Ectodermal cell (in vitro differentiated cells): ENCODE measurements at regions not wholly inside any gene's neighbourhood (a gene's known extent, or its start where the extent isn't known, plus 50 kb on each side); places are given as distances from the start of the nearest gene placed in this dataset.
"Not testable (repeated sequence)": the region's sequence is repeated elsewhere in the genome, so short reads cannot be mapped to it uniquely, and the experiment has no call there.

Source experiments
- H3K27ac ChIP-seq: 2 replicates; pipeline ENCODE4 v1.7.0; 2013; ENCODE audit warnings: mild to moderate bottlenecking, low read depth, low read length; ENCODE audit not compliant: insufficient read depth, poor library complexity, severe bottlenecking
- H3K27me3 ChIP-seq: 2 replicates; pipeline ENCODE4 v1.7.0; 2013; ENCODE audit warnings: mild to moderate bottlenecking, low read length; ENCODE audit not compliant: insufficient read depth, control insufficient read depth, poor library complexity, severe bottlenecking
- H3K36me3 ChIP-seq: one replicate; pipeline ENCODE4 v1.7.0; 2013; ENCODE audit warnings: low read length; ENCODE audit not compliant: control insufficient read depth, insufficient read depth
- H3K4me1 ChIP-seq: one replicate; pipeline ENCODE4 v1.7.0; 2013; ENCODE audit warnings: low read length; ENCODE audit not compliant: control insufficient read depth, insufficient read depth
- H3K4me3 ChIP-seq: 2 replicates; pipeline ENCODE4 v1.7.0; 2013; ENCODE audit warnings: low read depth, low read length, control low read depth; ENCODE audit not compliant: insufficient read depth
- H3K9me3 ChIP-seq: 2 replicates; pipeline ENCODE4 v1.7.0; 2013; ENCODE audit warnings: mild to moderate bottlenecking, low read length, moderate library complexity; ENCODE audit not compliant: control insufficient read depth
- WGBS, 2 experiments: methylation state at CpG; one replicate each; pipeline ENCODE4 v1.1.7; 2013; ENCODE audit warnings: missing lambda C conversion rate in 2 of 2; 5-methylcytosine and 5-hydroxymethylcytosine counted together

DNA sequence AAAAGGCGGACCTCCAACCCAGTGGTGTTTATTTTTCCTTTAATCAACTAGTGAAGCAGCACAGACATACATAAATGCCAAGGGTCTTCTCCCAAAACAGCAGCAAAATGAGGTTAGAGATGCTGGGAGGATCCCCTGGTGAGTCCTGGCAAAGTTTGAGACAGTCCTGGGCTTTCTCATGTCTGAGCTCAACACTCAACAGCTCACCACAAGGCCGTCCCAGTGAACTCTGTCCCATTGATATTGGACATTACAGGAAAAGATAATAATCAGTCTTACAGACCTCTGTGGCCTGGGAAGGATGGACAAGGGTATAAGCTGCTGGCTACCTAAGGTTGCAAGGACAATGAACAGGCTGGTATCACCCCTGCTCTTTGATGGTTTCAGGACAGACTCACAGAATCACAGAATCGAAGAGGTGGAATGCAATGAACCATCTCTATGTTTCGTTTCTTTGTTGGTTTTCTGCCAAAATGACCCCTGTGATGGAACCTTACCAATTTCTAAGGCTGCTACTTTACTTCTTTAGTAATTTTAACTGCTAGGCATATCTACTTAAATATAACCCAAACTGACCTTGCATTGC lies 551.8 kb downstream of the RAB28 start:
- WGBS, 2 experiments = 78 to 84% methylated on average over 4 of the region's 4 CpGs
- no peaks in the 10 kb centered on the region for H3K36me3 ChIP-seq

GRCh38 chr4:12929784-12930183 lies 554.4 kb downstream of the RAB28 start:
- no peaks in the 10 kb centered on the region for H3K36me3 ChIP-seq
- no peak overlapping the region for H3K4me3 ChIP-seq
- no peaks in the 10 kb centered on the region for H3K9me3 ChIP-seq
- no peaks in the 10 kb centered on the region for H3K27me3 ChIP-seq
- 90 to 92% methylated on average over 1 of the region's 1 CpG for WGBS, 2 experiments
- H3K27ac ChIP-seq = no peak overlapping the region
- no peaks in the 10 kb centered on the region for H3K4me1 ChIP-seq

More for the DNA sequence above, 551.8 kb downstream of the RAB28 start:
- Histone ChIP-seq H3K9me3 (no peaks in the 10 kb centered on the region), H3K4me1 (no peaks in the 10 kb centered on the region), H3K4me3 (no peak overlapping the region), H3K27ac (no peak overlapping the region), H3K27me3 (no peaks in the 10 kb centered on the region)

DNA sequence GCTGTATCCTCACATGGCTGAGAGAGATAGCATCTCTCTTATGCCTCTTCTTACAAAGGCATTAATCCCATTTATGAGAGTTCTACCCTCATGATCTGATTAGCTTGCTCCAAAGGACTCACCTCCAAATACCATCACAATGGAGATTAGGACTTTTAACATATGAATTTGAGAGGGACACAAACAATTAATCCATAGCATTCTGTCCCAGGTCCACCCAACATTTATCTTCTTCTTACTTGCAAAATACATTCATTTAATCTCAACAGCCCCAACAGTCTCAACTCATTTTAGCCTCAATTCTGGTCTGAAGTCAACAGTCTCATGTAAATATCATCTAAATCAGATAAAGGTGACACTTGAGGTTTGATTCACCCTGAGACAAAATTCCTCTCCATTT lies 555.4 kb downstream of the RAB28 start:
- H3K4me1 ChIP-seq = no peaks in the 10 kb centered on the region
- H3K27me3 ChIP-seq = no peaks in the 10 kb centered on the region
- H3K4me3 ChIP-seq = no peak overlapping the region
- no peaks in the 10 kb centered on the region for H3K9me3 ChIP-seq
- H3K27ac ChIP-seq = no peak overlapping the region
- H3K36me3 ChIP-seq = no peaks in the 10 kb centered on the region

DNA sequence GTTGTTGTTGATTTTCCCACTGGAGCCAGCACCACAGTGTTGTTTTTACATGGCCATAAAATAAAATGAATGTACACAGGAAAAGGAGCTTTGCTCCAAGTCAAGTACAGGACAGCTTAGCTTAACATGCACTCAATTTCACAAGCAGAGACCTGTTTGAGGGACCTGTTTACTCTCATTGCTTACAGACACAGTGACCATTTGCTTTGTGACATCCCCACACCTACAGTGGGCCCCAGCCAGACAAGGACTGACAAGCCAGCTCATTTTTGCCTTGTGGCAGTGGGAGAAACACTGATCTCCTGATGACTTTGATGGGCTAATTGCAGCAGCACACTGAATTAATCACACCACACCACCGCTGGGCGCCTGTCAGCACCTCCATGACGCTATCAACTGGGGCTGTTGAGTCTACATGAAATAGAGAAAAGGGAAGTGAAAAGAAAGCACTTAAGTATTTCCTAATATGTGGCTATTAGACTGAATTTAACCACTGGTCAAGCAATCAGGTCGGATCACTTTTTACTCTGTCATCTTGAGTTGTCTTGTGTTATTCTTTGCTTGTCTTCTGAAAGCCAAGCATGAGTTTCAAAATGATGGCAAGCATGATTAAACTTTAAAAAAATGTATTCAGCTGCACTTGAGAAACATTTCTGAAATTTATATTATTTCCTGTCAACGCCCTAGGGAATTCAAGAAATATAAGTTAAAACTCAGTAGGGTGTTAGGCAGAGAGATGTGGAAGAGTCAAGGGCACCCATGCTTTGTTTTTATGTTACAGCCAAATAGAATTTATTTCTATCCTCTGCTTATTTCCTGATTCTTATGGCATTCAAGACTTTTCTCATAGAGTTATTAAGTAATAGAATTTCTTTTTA lies 557.7 kb downstream of the RAB28 start:
- no peak overlapping the region for H3K4me3 ChIP-seq
- no peak overlapping the region for H3K27ac ChIP-seq
- H3K36me3 ChIP-seq = no peaks in the 10 kb centered on the region
- H3K27me3 ChIP-seq = no peaks in the 10 kb centered on the region
- H3K9me3 ChIP-seq = no peaks in the 10 kb centered on the region
- no peaks in the 10 kb centered on the region for H3K4me1 ChIP-seq
- 84 to 91% methylated on average over 3 to 5 of the region's 5 CpGs for WGBS, 2 experiments

GRCh38 chr4:12924728-12925320 lies 559.3 kb downstream of the RAB28 start:
- no peaks in the 10 kb centered on the region for H3K27me3 ChIP-seq
- 90 to 95% methylated on average over 2 of the region's 2 CpGs for WGBS, 2 experiments
- no peak overlapping the region for H3K27ac ChIP-seq
- no peaks in the 10 kb centered on the region for H3K9me3 ChIP-seq
- no peak overlapping the region for H3K4me3 ChIP-seq
- H3K36me3 ChIP-seq = no peaks in the 10 kb centered on the region
- no peaks in the 10 kb centered on the region for H3K4me1 ChIP-seq

DNA sequence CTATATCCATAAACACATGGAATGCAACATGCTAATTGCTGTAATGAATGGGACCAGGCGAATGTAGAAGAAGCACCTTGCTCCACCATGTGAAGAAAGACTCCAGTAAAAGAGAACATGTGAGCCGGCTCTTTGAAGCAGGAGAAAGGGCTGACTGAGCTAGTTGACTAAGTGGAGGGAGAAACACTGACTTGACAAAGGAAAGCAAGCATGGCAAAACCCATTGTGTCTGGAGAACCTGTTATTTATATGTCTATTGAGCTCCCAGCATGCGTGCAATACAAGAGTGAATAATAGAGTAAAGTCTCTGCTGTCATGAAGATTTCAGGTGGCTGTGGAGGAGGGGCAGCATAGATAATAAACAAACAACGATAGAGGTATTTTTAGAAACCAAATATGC lies 559.9 kb downstream of the RAB28 start:
- Histone ChIP-seq H3K9me3 (no peaks in the 10 kb centered on the region), H3K4me1 (no peaks in the 10 kb centered on the region), H3K4me3 (no peak overlapping the region), H3K27me3 (no peaks in the 10 kb centered on the region), H3K27ac (no peak overlapping the region), H3K36me3 (no peaks in the 10 kb centered on the region)
- 87 to 91% methylated on average over 4 of the region's 4 CpGs for WGBS, 2 experiments

DNA sequence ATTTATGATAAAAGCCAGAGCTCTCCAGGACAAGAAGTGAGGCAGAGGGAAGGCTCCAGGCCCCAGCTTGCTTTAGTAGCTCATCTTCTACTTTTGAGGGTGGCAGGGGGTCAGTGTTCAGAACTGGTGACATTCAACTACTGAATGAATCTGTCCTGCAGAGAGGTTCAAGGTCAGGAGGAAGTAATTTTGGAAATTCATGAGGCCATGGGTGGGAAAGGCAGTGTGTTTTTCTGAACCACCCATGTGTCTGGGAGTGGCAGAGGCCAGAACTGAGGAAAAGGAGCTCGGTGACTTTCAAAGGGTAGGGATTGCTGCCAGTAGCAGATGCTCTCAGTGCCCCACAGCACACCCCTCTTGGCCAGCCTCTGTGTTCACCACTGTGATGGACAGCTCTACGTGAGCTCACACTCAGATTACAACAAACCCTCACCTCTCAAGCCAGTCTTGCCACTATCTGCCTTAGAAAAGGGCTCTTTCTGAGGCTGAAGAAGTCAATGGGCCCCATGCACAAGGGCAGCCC lies 571.2 kb downstream of the RAB28 start:
- no peaks in the 10 kb centered on the region for H3K36me3 ChIP-seq
- no peaks in the 10 kb centered on the region for H3K27me3 ChIP-seq
- H3K4me3 ChIP-seq = no peak overlapping the region
- WGBS, 2 experiments = 84 to 92% methylated on average over 2 of the region's 2 CpGs
- H3K4me1 ChIP-seq = no peaks in the 10 kb centered on the region
- no peaks in the 10 kb centered on the region for H3K9me3 ChIP-seq
- no peak overlapping the region for H3K27ac ChIP-seq

DNA sequence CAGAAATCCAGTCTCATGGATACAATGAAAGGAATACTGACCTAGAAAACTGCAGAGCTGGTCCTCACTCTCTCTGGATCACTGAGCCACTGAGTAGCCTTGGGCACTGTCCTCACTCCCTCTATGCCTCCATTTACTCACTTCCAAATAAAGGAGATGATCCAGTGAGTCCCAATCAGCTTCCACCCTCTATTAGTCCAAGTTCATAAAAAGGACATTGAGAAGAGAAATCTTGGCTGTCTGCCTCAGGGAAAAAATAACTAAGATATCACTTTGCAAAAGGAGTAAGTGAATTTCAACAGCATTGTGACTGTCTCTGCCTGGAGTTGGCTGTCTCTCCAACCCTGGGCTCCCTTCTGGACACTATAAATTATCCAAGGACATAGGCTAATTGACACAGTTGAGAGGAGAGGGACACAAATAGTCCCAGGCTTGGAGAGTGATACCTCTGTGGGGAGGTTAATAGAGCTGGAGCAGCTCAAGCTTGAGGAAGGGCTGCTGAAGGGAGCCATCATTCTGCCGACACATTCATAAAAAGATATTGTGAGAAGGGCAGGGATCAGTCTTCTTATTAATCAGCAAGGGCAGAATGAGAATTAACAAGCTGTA lies 572.3 kb downstream of the RAB28 start:
- Histone ChIP-seq H3K9me3 (no peaks in the 10 kb centered on the region), H3K4me3 (no peak overlapping the region), H3K27ac (no peak overlapping the region), H3K36me3 (no peaks in the 10 kb centered on the region), H3K27me3 (no peaks in the 10 kb centered on the region), H3K4me1 (no peaks in the 10 kb centered on the region)
- 100% methylated on average over 1 of the region's 1 CpG for WGBS, 2 experiments

DNA sequence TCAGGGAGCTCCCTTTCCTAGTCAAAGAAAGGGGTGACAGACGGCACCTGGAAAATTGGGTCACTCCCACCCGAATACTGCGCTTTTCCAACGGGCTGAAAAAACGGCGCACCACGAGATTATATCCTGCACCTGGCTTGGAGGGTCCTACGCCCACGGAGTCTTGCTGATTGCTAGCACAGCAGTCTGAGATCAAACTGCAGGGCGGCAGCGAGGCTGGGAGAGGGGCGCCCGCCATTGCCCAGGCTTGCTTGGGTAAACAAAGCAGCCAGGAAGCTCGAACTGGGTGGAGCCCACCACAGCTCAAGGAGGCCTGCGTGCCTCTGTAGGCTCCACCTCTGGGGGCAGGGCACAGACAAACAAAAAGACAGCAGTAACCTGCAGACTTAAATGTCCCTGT lies 580.5 kb downstream of the RAB28 start:
- H3K27ac ChIP-seq, H3K9me3 ChIP-seq, H3K36me3 ChIP-seq, H3K4me3 ChIP-seq, H3K4me1 ChIP-seq, H3K27me3 ChIP-seq: not testable (repeated sequence)
- WGBS, 2 experiments = 85 to 86% methylated on average over 15 of the region's 15 CpGs

GRCh38 chr4:12902735-12903134 lies 581.4 kb downstream of the RAB28 start:
- Histone ChIP-seq H3K4me1 (no peaks in the 10 kb centered on the region), H3K4me3 (no peak overlapping the region), H3K36me3 (no peaks in the 10 kb centered on the region), H3K27me3 (no peaks in the 10 kb centered on the region), H3K9me3 (no peaks in the 10 kb centered on the region), H3K27ac (no peak overlapping the region)
- WGBS, 2 experiments = 92 to 98% methylated on average over 2 of the region's 2 CpGs
